Psoas muscle (tissue), 7 donors: ENCODE measurements at regions not wholly inside any gene's neighbourhood (a gene's known extent, or its start where the extent isn't known, plus 50 kb on each side); places are given as distances from the start of the nearest gene placed in this dataset.

Source experiments
- ATAC-seq, 4 donors: fragments of 200-7000 bp; cut with Tn5 transposase; one replicate each; pipeline ENCODE4 v1.9.1; 2020; ENCODE audit warnings: moderate library complexity in 3 of 4, mild to moderate bottlenecking in 2 of 4
- DNase-seq, 2 donors: peaks; one replicate each; pipeline ENCODE4 v3.0.0-alpha.2; 2020
- H3K27ac ChIP-seq: fragments of 200-600 bp; one replicate; pipeline ENCODE4 v1.8.0; 2022
- H3K27me3 ChIP-seq, 3 donors: fragments of 200-600 bp in 1 of 3; one replicate each; pipeline versions ENCODE4 v1.6.1 to v1.8.0; 2013 to 2022; ENCODE audit warnings: low read length in 2 of 3, mild to moderate bottlenecking in 2 of 3, moderate library complexity in 1 of 3; ENCODE audit not compliant: insufficient read depth in 3 of 3
- H3K36me3 ChIP-seq, 2 donors: fragments of 200-600 bp in 1 of 2; one replicate each; pipeline versions ENCODE4 v1.6.1 to v1.8.0; 2013 to 2022; ENCODE audit warnings: low read depth in 1 of 2, mild to moderate bottlenecking in 1 of 2, moderate library complexity in 1 of 2; ENCODE audit not compliant: insufficient read depth in 1 of 2
- H3K4me1 ChIP-seq: fragments of 200-600 bp; one replicate; pipeline ENCODE4 v1.8.0; 2022
- H3K4me3 ChIP-seq: fragments of 200-600 bp; one replicate; pipeline ENCODE4 v1.8.0; 2022; ENCODE audit warnings: mild to moderate bottlenecking
- H3K9me3 ChIP-seq: fragments of 200-600 bp; one replicate; pipeline ENCODE4 v1.8.0; 2022
- WGBS, 3 donors: extraction: QIAGEN DNeasy Blood & Tissue Kit; methylation state at CpG; one replicate each; pipeline versions ENCODE4 v1.1.6 to v1.1.7; 2013; 5-methylcytosine and 5-hydroxymethylcytosine counted together
- intact Hi-C, 2 donors: fragments of 100-400 bp; cut with DNase I; formaldehyde crosslinking; loops; one replicate each; pipeline versions ENCODE4 v1.11.0 to v1.14.2; 2022
- TF ChIP-seq, protein P1 (sequence below): fragments of 200-600 bp; IDR thresholded peaks from one replicate; pipeline ENCODE4 v1.8.0; 2022; ENCODE audit warnings: antibody characterized with exemption
- donor health status: healthy with polysubstance abuse.
- donor health status: DM: no; HTN: no; CAD: no; lungs with moderate emphysema.
- donor health status: Bipolar disorder and iron deficiency.
- donor health status: healthy.
- donor health status: DM: yes; HTN: yes; CAD: no.
- donor health status: DM: no; HTN: no; CAD: no.
- donor health status: DM: yes; HTN: yes; CAD: no.

DNA sequence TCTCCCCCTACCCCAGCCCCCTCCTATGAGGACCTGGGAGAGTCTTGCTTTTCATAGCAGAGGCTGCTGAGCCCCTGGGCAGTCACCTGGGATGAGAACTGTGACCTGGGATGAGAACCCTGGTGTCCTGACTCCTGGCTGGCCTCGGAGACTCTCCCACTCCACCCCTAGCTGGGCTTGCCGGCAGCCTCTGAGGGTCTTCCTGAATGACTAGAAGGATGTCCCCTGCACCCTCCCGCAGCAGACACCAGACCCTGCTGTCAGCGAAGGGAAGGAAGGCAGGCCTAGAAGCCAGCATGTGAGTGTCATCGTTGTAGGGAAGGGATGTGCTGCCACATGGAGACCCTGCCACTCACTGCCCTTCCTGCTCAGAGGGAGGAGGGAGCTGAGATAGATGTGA is 203.4 kb upstream of the ZNF536 start:
- Histone ChIP-seq H3K4me3 (no peak overlapping the region), H3K4me1 (no peaks in the 10 kb centered on the region), H3K9me3 (no peaks in the 10 kb centered on the region), H3K27me3 (peaks cover 0 to 5% (median 2%) of the 10 kb centered on the region in 3 donors), H3K27ac (no peak overlapping the region), H3K36me3 (no peaks in the 10 kb centered on the region)
- TF ChIP-seq, protein P1, sequence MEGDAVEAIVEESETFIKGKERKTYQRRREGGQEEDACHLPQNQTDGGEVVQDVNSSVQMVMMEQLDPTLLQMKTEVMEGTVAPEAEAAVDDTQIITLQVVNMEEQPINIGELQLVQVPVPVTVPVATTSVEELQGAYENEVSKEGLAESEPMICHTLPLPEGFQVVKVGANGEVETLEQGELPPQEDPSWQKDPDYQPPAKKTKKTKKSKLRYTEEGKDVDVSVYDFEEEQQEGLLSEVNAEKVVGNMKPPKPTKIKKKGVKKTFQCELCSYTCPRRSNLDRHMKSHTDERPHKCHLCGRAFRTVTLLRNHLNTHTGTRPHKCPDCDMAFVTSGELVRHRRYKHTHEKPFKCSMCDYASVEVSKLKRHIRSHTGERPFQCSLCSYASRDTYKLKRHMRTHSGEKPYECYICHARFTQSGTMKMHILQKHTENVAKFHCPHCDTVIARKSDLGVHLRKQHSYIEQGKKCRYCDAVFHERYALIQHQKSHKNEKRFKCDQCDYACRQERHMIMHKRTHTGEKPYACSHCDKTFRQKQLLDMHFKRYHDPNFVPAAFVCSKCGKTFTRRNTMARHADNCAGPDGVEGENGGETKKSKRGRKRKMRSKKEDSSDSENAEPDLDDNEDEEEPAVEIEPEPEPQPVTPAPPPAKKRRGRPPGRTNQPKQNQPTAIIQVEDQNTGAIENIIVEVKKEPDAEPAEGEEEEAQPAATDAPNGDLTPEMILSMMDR, result no peak
- ATAC-seq (no peak), DNase-seq (peak in 1 of 2 donors; percentile 7)
- WGBS, 3 donors, result 80 to 85% (median 83%) methylated on average over 5 of the region's 5 CpGs
- intact Hi-C loops, result no loop called here

DNA sequence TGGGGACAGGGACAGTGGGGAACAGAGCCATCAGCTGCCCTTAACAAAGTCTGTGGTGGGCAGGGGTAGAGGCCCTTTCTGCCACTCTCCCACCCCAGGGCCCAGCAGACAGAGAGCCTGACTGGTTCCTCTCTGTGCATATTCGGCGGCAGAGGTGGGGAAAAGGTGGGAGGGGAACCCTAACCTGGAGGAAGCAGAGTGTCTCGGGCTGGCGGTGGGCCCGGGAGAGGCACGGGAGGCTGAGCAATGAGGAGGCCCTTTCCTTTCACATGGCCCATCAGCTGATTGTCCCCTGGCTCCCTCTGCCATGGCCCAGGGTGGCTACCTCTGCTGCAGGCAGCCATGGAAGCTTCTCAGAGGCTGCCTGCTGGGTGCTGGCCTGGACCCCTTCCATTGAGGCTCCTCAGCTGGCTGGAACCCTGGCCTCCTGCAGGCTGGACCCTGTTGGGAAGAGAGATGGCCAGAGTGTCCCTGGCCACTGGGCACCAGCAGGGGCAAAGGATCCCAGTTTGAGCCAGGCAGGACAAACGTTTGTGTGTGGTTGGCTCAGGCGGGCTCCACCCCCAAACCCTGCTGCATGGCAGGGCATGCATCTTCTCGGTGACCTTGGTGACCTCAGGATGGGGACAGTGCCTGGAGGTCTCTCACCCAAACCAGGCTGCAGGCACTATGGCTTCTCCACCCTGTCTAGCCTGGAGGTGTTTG is 202.8 kb upstream of the ZNF536 start:
- H3K9me3 ChIP-seq, result no peaks in the 10 kb centered on the region
- TF ChIP-seq, protein P1, result no peak
- no peak for ATAC-seq
- no peaks in the 10 kb centered on the region for H3K36me3 ChIP-seq
- peaks cover 0 to 5% (median 2%) of the 10 kb centered on the region in 3 donors for H3K27me3 ChIP-seq
- H3K4me3 ChIP-seq, result no peak overlapping the region
- DNase-seq, result no peak
- intact Hi-C loops, result no loop called here
- no peak overlapping the region for H3K27ac ChIP-seq
- 72 to 77% (median 74%) methylated on average over 8 to 9 of the region's 9 CpGs for WGBS, 3 donors
- H3K4me1 ChIP-seq, result no peaks in the 10 kb centered on the region

DNA sequence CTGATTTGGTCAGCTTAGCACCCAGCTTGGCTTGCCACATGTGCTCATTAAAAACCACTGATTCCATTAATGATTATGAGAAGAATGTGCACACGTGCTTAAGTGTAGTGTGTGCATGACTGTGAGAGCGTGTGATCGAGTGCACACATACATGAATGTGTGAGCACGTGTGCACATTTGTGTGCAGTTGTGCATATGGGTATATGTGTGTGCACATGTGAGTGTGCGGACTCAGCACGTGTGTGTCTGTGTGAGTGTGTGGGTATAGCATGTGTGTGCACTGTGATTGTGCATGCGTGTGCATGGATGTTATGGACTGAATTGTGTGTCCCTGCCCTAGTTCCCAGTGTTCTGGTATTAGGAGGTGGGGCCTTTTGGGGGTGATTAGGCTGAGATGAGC is 202.1 kb upstream of the ZNF536 start:
- no peak overlapping the region for H3K4me3 ChIP-seq
- ATAC-seq, result no peak
- H3K9me3 ChIP-seq, result no peaks in the 10 kb centered on the region
- H3K4me1 ChIP-seq, result no peaks in the 10 kb centered on the region
- H3K27me3 ChIP-seq, result peaks cover 0 to 5% (median 2%) of the 10 kb centered on the region in 3 donors
- TF ChIP-seq, protein P1, result no peak
- H3K36me3 ChIP-seq, result no peaks in the 10 kb centered on the region
- intact Hi-C loops, result no loop called here
- no peak overlapping the region for H3K27ac ChIP-seq
- no peak for DNase-seq
- WGBS, 3 donors, result 93 to 94% (median 94%) methylated on average over 7 of the region's 7 CpGs

DNA sequence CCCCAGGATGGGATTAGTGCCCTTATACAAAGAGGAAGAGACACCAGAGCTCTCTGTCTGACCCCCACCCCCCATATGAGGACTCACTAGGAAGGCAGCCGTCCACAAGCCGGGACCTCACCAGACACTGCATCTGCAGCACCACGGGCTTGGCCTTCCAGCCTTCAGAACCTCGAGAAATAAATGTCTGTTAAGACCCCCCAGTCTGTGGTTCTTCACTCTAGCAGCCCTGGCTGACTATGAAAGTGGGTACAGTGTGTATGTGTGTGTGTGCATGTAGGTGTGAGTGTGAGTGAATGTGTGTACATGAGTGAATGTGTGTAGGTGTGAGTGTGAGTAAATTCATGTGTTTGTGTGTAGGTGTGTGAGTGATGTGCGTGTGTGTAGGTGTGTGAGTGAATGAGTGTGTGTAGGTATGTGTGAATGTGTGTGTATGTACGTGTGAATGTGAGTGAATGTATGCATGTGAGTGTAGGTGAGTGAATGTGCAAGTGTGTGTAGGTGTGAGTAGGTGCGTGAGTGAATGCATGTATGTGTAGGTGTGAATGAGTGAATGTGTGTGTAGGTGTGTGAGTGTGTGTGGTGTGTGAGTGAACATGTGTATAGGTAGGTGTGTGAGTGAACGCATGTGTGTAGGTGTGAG is 201.6 kb upstream of the ZNF536 start:
- TF ChIP-seq, protein P1, result no peak
- WGBS, 3 donors, result 91 to 93% (median 91%) methylated on average over 8 of the region's 8 CpGs
- no peaks in the 10 kb centered on the region for H3K4me1 ChIP-seq
- ATAC-seq (no peak), DNase-seq (peak in 1 of 2 donors; percentile 23)
- H3K9me3 ChIP-seq, result no peaks in the 10 kb centered on the region
- intact Hi-C loops, result no loop called here
- H3K4me3 ChIP-seq, result no peak overlapping the region
- peaks cover 0 to 5% (median 0%) of the 10 kb centered on the region in 3 donors for H3K27me3 ChIP-seq
- H3K36me3 ChIP-seq, result no peaks in the 10 kb centered on the region
- no peak overlapping the region for H3K27ac ChIP-seq
